ENCODE measurements at regions not wholly inside any gene's neighbourhood (a gene's known extent, or its start where the extent isn't known, plus 50 kb on each side); places are given as distances from the start of the nearest gene placed in this dataset.

- TF ChIP-seq CTCF (conservative IDR thresholded peaks at IDR 0.05 in 1 of 2, IDR thresholded peaks at IDR 0.05 in 1 of 2; ENCODE audit: extremely low read depth in 1 of 2, insufficient read depth in 1 of 2, low read depth in 1 of 2, low read length in 2 of 2), result no peak
- TF ChIP-seq EZH2 (IDR thresholded peaks at IDR 0.05; ENCODE audit: borderline replicate concordance, low read length), result no peak
Observed at GRCh38 chr17:73850426-73850825, 206.2 kb upstream of the SDK2 start.
